ENCODE measurements at regions not wholly inside any gene's neighbourhood (a gene's known extent, or its start where the extent isn't known, plus 50 kb on each side); places are given as distances from the start of the nearest gene placed in this dataset.

- DNase-seq, result no peak
These were observed 581.4 kb downstream of the USP25 start for GRCh38 chr21:16311229-16311628.

- no peak for DNase-seq
These were observed 582.5 kb downstream of the USP25 start for GRCh38 chr21:16312321-16312720.

DNA sequence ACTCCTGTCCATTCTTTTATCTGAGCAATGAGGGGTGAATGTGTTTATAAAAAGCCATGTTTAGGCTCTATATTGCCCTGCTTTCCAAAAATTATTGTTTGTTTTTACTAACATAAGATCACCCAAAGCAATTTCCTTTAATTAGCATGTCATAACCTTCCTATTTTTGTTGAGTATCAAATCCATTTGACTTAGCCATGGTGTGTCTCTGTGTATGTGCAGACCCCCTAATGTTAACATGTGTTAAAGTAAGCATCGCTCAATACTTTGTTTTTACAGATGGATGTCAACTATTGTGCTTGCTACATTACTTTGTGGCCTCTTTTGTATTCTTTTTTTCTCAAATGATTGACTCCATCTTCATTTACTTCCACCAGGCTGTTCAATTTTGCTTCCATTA, 585.4 kb downstream of the USP25 start:
- no peak for DNase-seq

- no peak for DNase-seq
These were observed 589.0 kb downstream of the USP25 start for GRCh38 chr21:16318651-16319300.

- no peak for DNase-seq
These were observed 590.3 kb downstream of the USP25 start for GRCh38 chr21:16320110-16320509.

- no peak for DNase-seq
These were observed 592.7 kb downstream of the USP25 start for GRCh38 chr21:16322454-16322853.

DNA sequence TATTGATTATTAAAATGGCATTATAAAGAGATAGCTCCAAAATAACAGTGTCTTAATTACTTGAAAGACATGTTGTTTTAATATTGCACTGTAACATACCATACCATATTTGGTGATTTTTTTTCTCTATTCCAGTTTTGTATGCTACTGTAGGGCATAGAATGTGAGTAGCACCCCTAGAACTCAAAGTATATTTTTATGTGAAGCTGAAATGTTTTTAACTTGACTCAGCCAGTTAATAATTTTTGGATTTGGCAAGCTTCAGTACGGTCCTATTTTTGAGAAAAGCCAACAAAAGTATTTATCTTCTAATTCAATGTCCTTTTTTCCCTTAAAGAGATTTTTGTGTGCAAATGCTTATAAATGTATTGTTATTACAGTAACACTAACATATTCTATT, 593.8 kb downstream of the USP25 start:
- no peak for DNase-seq

- no peak for DNase-seq
These were observed 594.8 kb downstream of the USP25 start for GRCh38 chr21:16324630-16325029.

GRCh38 chr21:16330082-16330907, 600.5 kb downstream of the USP25 start:
- DNase-seq, result peak in 3 of 6 experiments; percentile 9 to 51 (median 28)

DNA sequence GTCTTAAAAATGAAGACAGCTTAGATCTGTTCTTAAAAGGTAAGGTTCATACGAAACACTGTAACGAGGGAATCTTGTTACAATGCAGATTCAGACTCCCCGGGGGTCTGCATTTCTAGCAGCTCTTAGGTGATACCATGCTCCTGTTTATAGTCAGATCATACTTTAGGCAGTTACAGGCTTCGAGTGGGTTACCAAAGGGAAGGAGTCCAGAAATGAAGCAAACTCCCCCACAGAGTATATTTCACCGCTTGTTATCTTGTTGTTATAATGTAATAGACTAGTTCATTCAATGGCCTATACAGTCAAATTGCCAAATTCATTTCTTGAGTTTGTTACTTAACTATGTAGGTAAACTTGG, 601.1 kb downstream of the USP25 start:
- no peak for DNase-seq

- no peak for DNase-seq
These were observed 607.5 kb downstream of the USP25 start for GRCh38 chr21:16337266-16337665.

DNA sequence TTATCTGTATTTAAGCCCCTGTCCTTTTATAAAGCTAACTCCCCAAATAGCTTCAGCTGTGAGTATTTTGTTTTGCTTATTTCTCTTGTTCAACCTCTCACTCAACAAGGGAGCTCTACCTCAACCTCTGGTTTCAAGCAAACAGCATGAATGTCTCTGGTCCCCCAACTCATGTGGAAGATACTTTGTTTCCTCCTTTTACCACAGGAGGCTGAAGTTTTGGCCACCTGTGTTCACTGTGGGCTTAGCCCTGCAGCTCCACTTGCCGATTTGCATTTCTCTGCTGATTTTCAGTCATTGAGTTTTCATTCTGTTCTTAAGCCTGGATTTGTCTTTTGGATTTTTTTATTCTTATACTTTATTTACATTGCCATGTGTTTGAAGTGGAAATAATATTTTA, 613.1 kb downstream of the USP25 start:
- DNase-seq, result no peak

DNA sequence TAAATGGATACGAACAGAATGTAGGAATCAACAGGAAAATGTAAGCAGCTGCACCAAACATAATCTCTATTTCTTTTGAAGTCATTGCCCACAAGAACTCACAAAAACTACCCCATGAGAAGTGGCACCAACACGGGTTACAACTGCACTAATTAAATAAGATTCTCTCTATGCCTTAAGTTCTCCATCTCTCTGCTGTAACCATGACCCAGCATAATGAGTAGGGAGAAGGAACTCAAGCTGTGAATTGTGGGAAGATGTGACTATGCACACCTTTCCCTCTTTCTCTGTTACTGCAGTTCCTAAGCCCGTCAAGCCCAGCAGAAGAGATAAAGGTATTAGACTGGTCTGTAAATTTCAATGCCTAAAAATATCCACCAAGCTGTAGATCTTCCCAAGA, 614.0 kb downstream of the USP25 start:
- no peak for DNase-seq

DNA sequence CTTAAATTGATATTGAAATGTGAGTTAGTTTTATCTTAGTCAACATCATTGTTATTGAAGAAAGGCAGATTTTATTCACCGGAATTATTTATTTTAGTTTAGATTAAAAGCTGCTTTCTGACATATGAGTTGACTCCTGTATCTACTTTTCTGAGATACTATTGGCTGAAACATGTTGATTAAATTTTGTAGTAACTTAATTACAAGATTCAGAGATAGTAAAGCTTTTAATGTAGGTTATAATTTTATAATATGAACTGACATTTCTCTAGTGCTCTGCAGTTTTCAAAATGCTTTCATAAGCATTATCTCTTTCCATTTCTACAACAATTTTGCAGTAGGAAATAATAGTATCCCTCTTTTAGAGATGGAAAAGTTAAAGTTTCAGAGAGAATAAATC, 616.0 kb downstream of the USP25 start:
- DNase-seq, result no peak

DNA sequence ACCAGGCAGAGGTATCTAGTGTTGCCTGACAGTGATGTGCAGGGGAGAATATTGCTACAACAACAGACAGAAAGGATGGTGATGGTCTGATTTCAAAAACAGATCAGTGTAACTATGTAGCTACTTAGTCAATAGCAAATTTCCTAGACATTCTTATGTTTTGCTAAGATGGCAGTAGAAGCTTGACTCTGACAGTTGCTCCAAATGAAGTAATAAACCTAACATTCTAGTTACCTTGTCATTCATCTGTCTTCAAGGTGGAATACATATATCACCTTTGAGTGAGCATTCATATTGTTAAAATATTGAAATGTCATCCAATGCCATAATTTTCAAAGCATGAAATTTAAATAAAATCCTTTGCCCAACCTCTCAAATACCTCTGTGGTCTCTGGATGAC, 617.4 kb downstream of the USP25 start:
- no peak for DNase-seq

- no peak for DNase-seq
These were observed 624.0 kb downstream of the USP25 start for GRCh38 chr21:16353764-16354163.

- no peak for DNase-seq
These were observed 628.2 kb downstream of the USP25 start for GRCh38 chr21:16357994-16358393.

GRCh38 chr21:16358784-16359183, 629.0 kb downstream of the USP25 start:
- no peak for DNase-seq

DNA sequence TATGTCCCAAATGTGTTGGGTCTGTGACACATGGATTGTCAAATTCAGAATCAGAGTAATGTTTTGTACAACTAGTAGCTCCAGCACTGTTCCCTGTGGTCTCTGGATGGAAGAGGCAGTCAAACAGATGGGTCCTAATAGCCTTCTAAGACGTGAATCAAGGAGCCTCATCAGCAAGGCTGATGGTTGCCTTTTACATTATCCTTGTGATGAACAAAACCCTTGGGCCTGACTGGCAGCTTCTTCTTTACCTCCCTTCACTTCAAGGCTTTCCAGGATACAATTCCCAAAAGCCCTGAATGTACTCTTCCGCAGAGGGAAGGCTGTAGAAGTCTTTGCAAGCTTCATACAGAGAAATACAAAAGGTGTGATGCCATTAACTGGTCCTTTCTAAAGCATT, 633.3 kb downstream of the USP25 start:
- no peak for DNase-seq

GRCh38 chr21:16363518-16363917, 633.7 kb downstream of the USP25 start:
- DNase-seq, result no peak

DNA sequence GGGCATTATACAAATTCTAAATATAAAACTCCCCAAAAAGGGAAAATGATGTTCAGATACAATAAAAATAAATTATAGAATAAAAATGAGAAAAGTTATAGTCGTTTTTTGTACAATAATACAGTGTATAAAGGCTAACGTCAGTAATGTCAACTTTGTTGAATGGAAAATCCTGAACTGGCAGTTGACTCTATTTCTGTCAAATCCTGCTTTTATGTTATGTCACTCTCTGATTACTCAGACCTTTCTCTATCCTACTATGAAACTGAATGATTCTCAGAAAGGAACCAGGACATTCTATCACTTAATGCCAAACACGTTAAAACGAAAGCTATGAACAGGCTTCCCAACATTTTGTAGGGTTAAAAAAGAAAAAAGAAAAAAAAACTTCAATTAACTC, 636.4 kb downstream of the USP25 start:
- no peak for DNase-seq

- DNase-seq, result no peak
These were observed 637.3 kb downstream of the USP25 start for GRCh38 chr21:16367079-16367478.

DNA sequence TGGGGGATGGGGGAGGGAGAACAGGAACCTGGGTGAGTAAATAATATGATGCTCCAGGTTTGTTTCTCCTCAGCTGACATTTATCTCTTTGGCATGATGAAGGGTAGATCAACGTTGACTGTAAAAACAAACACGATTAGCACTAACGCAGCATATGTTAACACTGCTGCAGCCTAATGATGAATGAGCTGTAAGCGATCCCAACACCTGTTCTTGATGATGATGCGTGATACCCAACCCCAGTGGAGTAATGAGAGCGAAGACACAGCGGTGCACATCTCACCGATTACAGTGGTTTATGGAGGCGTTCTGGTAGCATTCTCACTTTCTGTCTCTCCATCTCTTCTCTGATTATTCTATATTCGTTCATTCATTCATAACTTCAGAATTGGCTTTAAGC, 640.4 kb downstream of the USP25 start:
- no peak for DNase-seq

DNA sequence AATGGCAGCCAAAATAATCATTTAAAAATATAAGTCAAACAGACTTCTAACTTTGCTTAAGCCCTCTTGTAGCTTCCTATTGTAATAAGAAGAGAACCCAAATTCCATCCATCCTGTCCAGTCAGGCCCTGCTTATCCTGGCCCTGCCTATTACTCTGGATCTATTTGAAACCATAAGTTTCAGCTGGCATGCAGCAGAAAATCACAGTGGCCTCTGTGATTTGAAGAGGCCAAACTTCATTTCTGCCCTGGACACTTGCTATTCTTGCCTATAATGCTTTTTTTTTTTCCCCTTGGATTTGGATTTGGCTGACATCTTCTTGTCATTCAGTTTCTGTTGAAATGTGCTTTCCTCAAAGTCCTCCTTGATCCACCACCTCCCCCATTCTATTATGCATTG, 642.8 kb downstream of the USP25 start:
- DNase-seq, result no peak

DNA sequence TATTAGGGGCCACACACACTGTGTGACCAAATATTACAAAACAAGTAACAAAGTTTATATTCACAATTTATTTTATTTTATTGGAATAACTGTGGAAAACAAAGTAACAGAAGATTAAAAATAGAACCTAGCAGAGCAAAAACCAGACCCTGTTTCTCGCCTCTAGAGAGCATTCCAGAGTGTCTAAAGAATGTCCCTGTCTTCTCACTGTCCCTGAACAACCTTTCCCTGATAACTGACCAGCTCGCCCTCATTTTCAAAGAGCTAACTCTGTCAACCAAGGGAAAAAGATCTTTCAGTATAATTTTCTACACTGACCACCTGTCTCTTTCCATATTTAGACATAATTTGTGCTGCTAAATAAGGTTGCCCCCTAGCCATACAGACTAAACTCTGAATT, 646.9 kb downstream of the USP25 start:
- no peak for DNase-seq

Data from stimulated activated naive CD4-positive, alpha-beta T cell (primary cell).